ENCODE measurements at regions not wholly inside any gene's neighbourhood (a gene's known extent, or its start where the extent isn't known, plus 50 kb on each side); places are given as distances from the start of the nearest gene placed in this dataset.
A peak's percentile ranks its signal among the peaks of the same experiment; 100 is the strongest.
"Not testable (repeated sequence)": the region's sequence is repeated elsewhere in the genome, so short reads cannot be mapped to it uniquely, and the experiment has no call there.

GRCh38 chr2:100702438-100703109 is 117.4 kb upstream of the NPAS2 start:
- DNase-seq (ENCODE audit: extremely low read depth, low read depth, low spot score), result no peak

GRCh38 chr2:100703213-100703612 is 116.7 kb upstream of the NPAS2 start:
- no peak for DNase-seq (ENCODE audit: extremely low read depth, low read depth, low spot score)

- DNase-seq (ENCODE audit: extremely low read depth, low read depth, low spot score), result no peak
Observed at GRCh38 chr2:100703739-100704138, 116.2 kb upstream of the NPAS2 start.

GRCh38 chr2:100704156-100704555 is 115.8 kb upstream of the NPAS2 start:
- DNase-seq (ENCODE audit: extremely low read depth, low read depth, low spot score), result no peak

GRCh38 chr2:100704711-100705110 is 115.2 kb upstream of the NPAS2 start:
- no peak for DNase-seq (ENCODE audit: extremely low read depth, low read depth, low spot score)

- DNase-seq (ENCODE audit: extremely low read depth, low read depth, low spot score), result no peak
Observed at GRCh38 chr2:100707016-100707947, 112.7 kb upstream of the NPAS2 start.

GRCh38 chr2:100708333-100708732 is 111.6 kb upstream of the NPAS2 start:
- no peak for DNase-seq (ENCODE audit: extremely low read depth, low read depth, low spot score)

GRCh38 chr2:100713106-100713505 is 106.8 kb upstream of the NPAS2 start:
- no peak for DNase-seq (ENCODE audit: extremely low read depth, low read depth, low spot score)

GRCh38 chr2:100714396-100715010 is 105.4 kb upstream of the NPAS2 start:
- not testable (repeated sequence) for DNase-seq (ENCODE audit: extremely low read depth, low read depth, low spot score)

- not testable (repeated sequence) for DNase-seq (ENCODE audit: extremely low read depth, low read depth, low spot score)
Observed at GRCh38 chr2:100715861-100716260, 104.1 kb upstream of the NPAS2 start.

- no peak for DNase-seq (ENCODE audit: extremely low read depth, low read depth, low spot score)
Observed at GRCh38 chr2:100716581-100716980, 103.4 kb upstream of the NPAS2 start.

GRCh38 chr2:100718065-100718629 is 101.8 kb upstream of the NPAS2 start:
- DNase-seq (ENCODE audit: extremely low read depth, low read depth, low spot score), result no peak

GRCh38 chr2:100720445-100720844 is 99.5 kb upstream of the NPAS2 start:
- DNase-seq (ENCODE audit: extremely low read depth, low read depth, low spot score), result no peak

GRCh38 chr2:100721693-100722092 is 98.2 kb upstream of the NPAS2 start:
- DNase-seq (ENCODE audit: extremely low read depth, low read depth, low spot score), result no peak

- no peak for DNase-seq (ENCODE audit: extremely low read depth, low read depth, low spot score)
Observed at GRCh38 chr2:100722125-100722524, 97.8 kb upstream of the NPAS2 start.

- DNase-seq (ENCODE audit: extremely low read depth, low read depth, low spot score), result no peak
Observed at GRCh38 chr2:100726866-100727265, 93.1 kb upstream of the NPAS2 start.

- peak; percentile 42 for DNase-seq (ENCODE audit: extremely low read depth, low read depth, low spot score)
Observed at GRCh38 chr2:100730290-100730868, 89.6 kb upstream of the NPAS2 start.

GRCh38 chr2:100731535-100731981 is 88.4 kb upstream of the NPAS2 start:
- DNase-seq (ENCODE audit: extremely low read depth, low read depth, low spot score), result no peak

- DNase-seq (ENCODE audit: extremely low read depth, low read depth, low spot score), result no peak
Observed at GRCh38 chr2:100733391-100734187, 86.3 kb upstream of the NPAS2 start.
